DOHH2 (cell line): ENCODE measurements at regions not wholly inside any gene's neighbourhood (a gene's known extent, or its start where the extent isn't known, plus 50 kb on each side); places are given as distances from the start of the nearest gene placed in this dataset.

ENCODE experiments used
- CTCF ChIP-seq: fragments of 200-600 bp; sonication (generic); IDR thresholded peaks from one replicate; pipeline ENCODE4 v1.5.1; 2014; ENCODE audit warnings: antibody characterized with exemption, mild to moderate bottlenecking, low read depth, low read length; ENCODE audit not compliant: poor library complexity, severe bottlenecking
- EZH2phosphoT487 ChIP-seq: fragments of 200-600 bp; sonication (generic); IDR thresholded peaks from 2 replicates; pipeline ENCODE4 v1.6.1; 2017; ENCODE audit warnings: borderline replicate concordance, mild to moderate bottlenecking, antibody characterized with exemption, low read length, moderate library complexity, mixed read lengths

- TF ChIP-seq CTCF (no peak), EZH2phosphoT487 (no peak)
Measured at GRCh38 chr5:124796495-124796894, 50.1 kb upstream of the ZNF608 start.
